ENCODE measurements at regions not wholly inside any gene's neighbourhood (a gene's known extent, or its start where the extent isn't known, plus 50 kb on each side); places are given as distances from the start of the nearest gene placed in this dataset.

DNA sequence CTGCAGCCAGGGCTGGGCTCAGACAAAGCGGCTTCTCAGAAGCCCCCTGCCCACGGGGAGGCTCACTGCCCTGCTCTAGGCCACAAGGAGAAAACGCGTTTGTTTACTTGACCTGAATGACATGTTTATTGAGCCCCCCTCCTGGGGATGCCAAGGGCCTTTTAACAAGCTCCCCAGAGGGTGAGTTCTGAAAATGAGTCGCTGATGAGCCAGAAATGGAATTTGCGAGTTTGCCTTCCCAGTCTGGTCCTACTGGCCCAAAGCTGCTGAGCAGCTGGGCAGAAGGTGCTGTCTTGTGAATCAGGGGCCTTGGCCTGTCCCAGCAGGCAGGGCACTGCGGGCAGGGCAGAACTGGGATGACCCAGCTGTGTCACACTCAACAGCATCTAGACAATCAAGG, 120.6 kb downstream of the SYF2 start:
- TF ChIP-seq, protein P1, sequence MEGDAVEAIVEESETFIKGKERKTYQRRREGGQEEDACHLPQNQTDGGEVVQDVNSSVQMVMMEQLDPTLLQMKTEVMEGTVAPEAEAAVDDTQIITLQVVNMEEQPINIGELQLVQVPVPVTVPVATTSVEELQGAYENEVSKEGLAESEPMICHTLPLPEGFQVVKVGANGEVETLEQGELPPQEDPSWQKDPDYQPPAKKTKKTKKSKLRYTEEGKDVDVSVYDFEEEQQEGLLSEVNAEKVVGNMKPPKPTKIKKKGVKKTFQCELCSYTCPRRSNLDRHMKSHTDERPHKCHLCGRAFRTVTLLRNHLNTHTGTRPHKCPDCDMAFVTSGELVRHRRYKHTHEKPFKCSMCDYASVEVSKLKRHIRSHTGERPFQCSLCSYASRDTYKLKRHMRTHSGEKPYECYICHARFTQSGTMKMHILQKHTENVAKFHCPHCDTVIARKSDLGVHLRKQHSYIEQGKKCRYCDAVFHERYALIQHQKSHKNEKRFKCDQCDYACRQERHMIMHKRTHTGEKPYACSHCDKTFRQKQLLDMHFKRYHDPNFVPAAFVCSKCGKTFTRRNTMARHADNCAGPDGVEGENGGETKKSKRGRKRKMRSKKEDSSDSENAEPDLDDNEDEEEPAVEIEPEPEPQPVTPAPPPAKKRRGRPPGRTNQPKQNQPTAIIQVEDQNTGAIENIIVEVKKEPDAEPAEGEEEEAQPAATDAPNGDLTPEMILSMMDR (IDR thresholded peaks at IDR 0.05; ENCODE audit: insufficient read depth, low read length, poor library complexity, severe bottlenecking) = no peak
- Histone ChIP-seq H3K36me3 (ENCODE audit: control insufficient read depth, insufficient read depth, low read length) (no peaks in the 10 kb centered on the region), H3K27me3 (ENCODE audit: control insufficient read depth, insufficient read depth, low read length) (peaks cover 7% of the 10 kb centered on the region), H3K4me3 (ENCODE audit: low read depth, low read length) (no peak overlapping the region)
- no peak for DNase-seq (ENCODE audit: low read depth)

DNA sequence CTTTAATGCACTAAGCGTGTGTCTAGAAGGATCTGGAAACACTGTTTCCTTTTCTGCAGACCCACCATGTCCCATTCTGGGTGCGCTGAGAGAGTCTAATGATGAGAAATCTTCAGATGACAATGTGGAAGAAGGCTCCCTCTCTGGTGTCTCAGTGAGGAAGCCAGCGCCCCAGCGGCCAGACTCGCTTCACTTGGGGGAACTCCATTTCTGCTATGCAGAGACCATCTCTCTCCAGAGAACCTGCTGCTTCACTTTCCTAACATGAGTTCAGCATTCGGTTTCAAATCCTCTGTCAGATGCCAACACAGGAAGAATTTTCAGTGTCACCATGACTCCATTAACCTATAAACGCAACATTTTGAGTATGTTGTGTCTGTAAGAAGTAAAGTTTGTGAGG, 121.8 kb downstream of the SYF2 start:
- Histone ChIP-seq H3K27me3 (ENCODE audit: control insufficient read depth, insufficient read depth, low read length) (peaks cover 13% of the 10 kb centered on the region), H3K4me3 (ENCODE audit: low read depth, low read length) (no peak overlapping the region), H3K36me3 (ENCODE audit: control insufficient read depth, insufficient read depth, low read length) (no peaks in the 10 kb centered on the region)
- no peak for DNase-seq (ENCODE audit: low read depth)
- TF ChIP-seq, protein P1 (IDR thresholded peaks at IDR 0.05; ENCODE audit: insufficient read depth, low read length, poor library complexity, severe bottlenecking) = no peak

DNA sequence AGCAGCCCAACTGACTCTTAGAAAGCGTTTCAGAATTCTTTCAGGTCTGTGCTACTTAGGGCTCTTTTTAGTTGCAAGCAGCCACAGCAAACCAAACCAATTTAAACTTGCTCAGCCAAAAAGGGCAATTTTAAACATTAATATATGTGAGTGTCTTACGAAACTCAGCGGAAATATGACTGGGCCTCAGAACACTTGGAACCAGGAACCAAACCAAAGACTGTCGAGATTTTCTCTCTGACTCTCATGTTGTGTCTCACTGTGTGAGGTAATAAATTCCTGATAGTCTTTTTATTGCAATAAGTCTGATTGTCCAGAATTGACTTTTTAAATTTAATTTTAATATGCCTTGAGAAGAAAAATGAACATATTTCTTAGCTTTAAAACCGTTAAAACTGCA, 122.3 kb downstream of the SYF2 start:
- Histone ChIP-seq H3K36me3 (ENCODE audit: control insufficient read depth, insufficient read depth, low read length) (no peaks in the 10 kb centered on the region), H3K27me3 (ENCODE audit: control insufficient read depth, insufficient read depth, low read length) (peaks cover 11% of the 10 kb centered on the region), H3K4me3 (ENCODE audit: low read depth, low read length) (no peak overlapping the region)
- TF ChIP-seq, protein P1 (IDR thresholded peaks at IDR 0.05; ENCODE audit: insufficient read depth, low read length, poor library complexity, severe bottlenecking) = no peak
- no peak for DNase-seq (ENCODE audit: low read depth)

DNA sequence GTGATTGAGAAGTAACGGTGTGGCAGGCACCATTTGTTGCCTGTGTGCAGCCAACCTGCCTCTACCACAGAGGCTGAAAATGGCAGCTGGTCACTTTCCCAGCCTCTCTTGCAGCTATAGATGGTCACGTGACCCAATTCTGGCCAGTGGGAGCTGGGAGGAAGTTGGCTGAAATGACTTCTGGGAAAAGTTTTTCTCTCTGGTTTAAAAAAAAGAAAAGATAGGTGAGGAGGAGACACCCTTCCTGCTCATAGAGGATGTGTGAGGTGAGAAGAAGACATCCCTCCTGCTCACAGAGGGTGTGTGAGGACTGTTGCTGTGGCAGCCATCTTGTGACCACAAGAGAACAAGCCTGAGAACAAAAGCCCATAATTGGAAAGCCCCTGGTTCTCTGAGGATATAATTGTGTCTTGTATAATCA, 122.8 kb downstream of the SYF2 start:
- H3K36me3 ChIP-seq (ENCODE audit: control insufficient read depth, insufficient read depth, low read length) = no peaks in the 10 kb centered on the region

DNA sequence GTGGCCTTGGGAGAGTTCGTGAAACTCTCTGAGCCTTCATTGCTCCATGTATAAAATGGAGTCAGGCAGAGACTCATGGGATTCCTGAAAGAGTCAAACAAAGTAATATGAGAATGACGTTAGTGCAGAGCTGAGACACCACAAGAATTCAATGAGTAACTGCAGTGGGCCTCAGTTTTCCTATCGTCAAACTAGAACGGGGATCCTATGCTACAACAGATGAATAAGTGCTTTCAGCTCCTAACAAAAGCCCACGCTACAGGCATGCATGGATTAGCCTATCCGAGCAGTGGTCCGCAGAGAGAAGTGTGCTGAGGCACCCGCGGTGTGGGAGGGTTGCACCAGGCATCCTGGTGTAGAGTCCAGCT, 124.7 kb downstream of the SYF2 start:
- no peaks in the 10 kb centered on the region for H3K36me3 ChIP-seq (ENCODE audit: control insufficient read depth, insufficient read depth, low read length)
- TF ChIP-seq, protein P1 (IDR thresholded peaks at IDR 0.05; ENCODE audit: insufficient read depth, low read length, poor library complexity, severe bottlenecking) = no peak
- no peak overlapping the region for H3K4me3 ChIP-seq (ENCODE audit: low read depth, low read length)
- no peak for DNase-seq (ENCODE audit: low read depth)
- H3K27me3 ChIP-seq (ENCODE audit: control insufficient read depth, insufficient read depth, low read length) = peaks cover 26% of the 10 kb centered on the region

More for the DNA sequence above, 122.8 kb downstream of the SYF2 start:
- no peak for DNase-seq (ENCODE audit: low read depth)
- Histone ChIP-seq H3K27me3 (ENCODE audit: control insufficient read depth, insufficient read depth, low read length) (peaks cover 13% of the 10 kb centered on the region), H3K4me3 (ENCODE audit: low read depth, low read length) (no peak overlapping the region)
- TF ChIP-seq, protein P1 (IDR thresholded peaks at IDR 0.05; ENCODE audit: insufficient read depth, low read length, poor library complexity, severe bottlenecking) = no peak

DNA sequence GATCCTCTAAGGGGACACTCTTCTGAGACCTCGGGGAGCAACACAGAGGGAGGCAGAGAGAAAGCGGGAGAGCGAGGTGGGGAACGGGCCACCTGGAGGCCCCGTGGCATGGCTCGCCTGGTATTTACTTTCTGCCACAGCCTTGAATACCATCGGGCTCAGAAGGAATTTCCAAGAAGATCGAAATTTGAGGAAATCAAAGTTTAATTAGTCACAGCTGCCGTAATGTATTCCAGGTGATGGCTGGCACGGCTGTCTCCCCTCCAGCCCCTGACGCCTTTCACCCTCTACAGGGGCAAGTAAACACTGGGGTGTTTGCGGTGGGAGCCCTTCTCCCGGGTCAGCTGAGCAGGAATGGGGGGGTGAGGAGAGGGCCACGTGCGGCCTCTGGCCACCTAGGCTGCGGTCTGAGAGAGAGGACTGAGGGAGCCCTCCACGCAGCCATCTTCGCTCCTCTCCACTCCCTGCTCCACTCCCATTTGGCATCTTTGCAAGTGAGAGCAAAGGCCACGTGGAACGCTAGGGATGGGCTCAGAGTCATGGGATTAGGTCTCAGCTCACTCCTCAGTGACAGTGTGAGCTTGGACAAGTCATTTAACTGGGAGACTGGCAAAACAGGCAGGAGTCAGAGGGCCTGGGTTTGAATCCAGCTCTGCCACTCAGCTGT, 125.2 kb downstream of the SYF2 start:
- H3K4me3 ChIP-seq (ENCODE audit: low read depth, low read length) = no peak overlapping the region
- H3K27me3 ChIP-seq (ENCODE audit: control insufficient read depth, insufficient read depth, low read length) = peaks cover 28% of the 10 kb centered on the region
- TF ChIP-seq, protein P1 (IDR thresholded peaks at IDR 0.05; ENCODE audit: insufficient read depth, low read length, poor library complexity, severe bottlenecking) = no peak
- H3K36me3 ChIP-seq (ENCODE audit: control insufficient read depth, insufficient read depth, low read length) = no peaks in the 10 kb centered on the region
- no peak for DNase-seq (ENCODE audit: low read depth)
